CD4-positive, alpha-beta memory T cell (primary cell): ENCODE measurements at regions not wholly inside any gene's neighbourhood (a gene's known extent, or its start where the extent isn't known, plus 50 kb on each side); places are given as distances from the start of the nearest gene placed in this dataset.

Experiments used
- CTCF ChIA-PET: fragments of 350-600 bp; sonication (Branson Sonifier 250); formaldehyde crosslinking; loops from one replicate; lab custom pipeline; 2021; ENCODE audit warnings: inconsistent platforms; ENCODE audit not compliant: partially characterized antibody; lab: Charles Lee
- POLR2A ChIA-PET: fragments of 350-600 bp; sonication (Branson Sonifier 250); formaldehyde crosslinking; loops from one replicate; lab custom pipeline; 2021; ENCODE audit not compliant: partially characterized antibody; lab: Charles Lee
- DNase-seq, 5 donors: peaks; one replicate each; pipeline versions ENCODE4 v3.0.0 to v3.0.0-alpha.2; 2020 to 2022; ENCODE audit warnings: mixed read lengths in 1 of 5
- H3K27ac ChIP-seq: one replicate; pipeline ENCODE4 v1.7.0; 2013; ENCODE audit warnings: low read depth, low read length
- H3K27me3 ChIP-seq: 2 replicates; pipeline ENCODE4 v1.7.0; 2013; ENCODE audit warnings: mild to moderate bottlenecking, low read length, moderate library complexity; ENCODE audit not compliant: insufficient read depth
- H3K36me3 ChIP-seq: 2 replicates; pipeline ENCODE4 v1.7.0; 2013; ENCODE audit warnings: mild to moderate bottlenecking, low read length, moderate library complexity; ENCODE audit not compliant: insufficient read depth
- H3K4me1 ChIP-seq: 2 replicates; pipeline ENCODE4 v1.7.0; 2013; ENCODE audit warnings: mild to moderate bottlenecking, low read length, moderate library complexity; ENCODE audit not compliant: insufficient read depth
- H3K4me3 ChIP-seq, 2 donors: one replicate each; pipeline ENCODE4 v1.7.0; 2013; ENCODE audit warnings: low read length in 2 of 2, mild to moderate bottlenecking in 1 of 2
- H3K9me3 ChIP-seq, 2 donors: one replicate each; pipeline ENCODE4 v1.7.0; 2013; ENCODE audit warnings: low read length in 2 of 2, control low read depth in 1 of 2; ENCODE audit not compliant: control insufficient read depth in 1 of 2
- H3K27ac Mint-ChIP-seq, 7 donors: one replicate each; pipeline ENCODE4 v1.8.0; 2020 to 2021; ENCODE audit warnings: mixed read lengths in 7 of 7, mild to moderate bottlenecking in 6 of 7, inconsistent platforms in 3 of 7, moderate library complexity in 3 of 7
- H3K27me3 Mint-ChIP-seq, 2 donors: one replicate each; pipeline ENCODE4 v1.8.0; 2020 to 2021; ENCODE audit warnings: mixed read lengths in 2 of 2
- H3K36me3 Mint-ChIP-seq, 2 donors: one replicate each; pipeline ENCODE4 v1.8.0; 2020 to 2021; ENCODE audit warnings: mixed read lengths in 2 of 2, inconsistent platforms in 1 of 2, mild to moderate bottlenecking in 1 of 2
- H3K4me1 Mint-ChIP-seq, 4 donors: one replicate each; pipeline ENCODE4 v1.8.0; 2020 to 2021; ENCODE audit warnings: mixed read lengths in 4 of 4, mild to moderate bottlenecking in 1 of 4
- H3K4me3 Mint-ChIP-seq, 8 donors: one replicate each; pipeline ENCODE4 v1.8.0; 2020 to 2021; ENCODE audit warnings: mixed read lengths in 8 of 8, mild to moderate bottlenecking in 7 of 8, moderate library complexity in 6 of 8, inconsistent platforms in 3 of 8
- H3K9me3 Mint-ChIP-seq, 8 donors: one replicate each; pipeline ENCODE4 v1.8.0; 2020 to 2021; ENCODE audit warnings: mixed read lengths in 8 of 8, mild to moderate bottlenecking in 5 of 8, inconsistent platforms in 3 of 8, moderate library complexity in 1 of 8
- intact Hi-C: fragments of 100-400 bp; cut with micrococcal nuclease; formaldehyde crosslinking; loops from one replicate; pipeline ENCODE4 v1.15.1; 2023

DNA sequence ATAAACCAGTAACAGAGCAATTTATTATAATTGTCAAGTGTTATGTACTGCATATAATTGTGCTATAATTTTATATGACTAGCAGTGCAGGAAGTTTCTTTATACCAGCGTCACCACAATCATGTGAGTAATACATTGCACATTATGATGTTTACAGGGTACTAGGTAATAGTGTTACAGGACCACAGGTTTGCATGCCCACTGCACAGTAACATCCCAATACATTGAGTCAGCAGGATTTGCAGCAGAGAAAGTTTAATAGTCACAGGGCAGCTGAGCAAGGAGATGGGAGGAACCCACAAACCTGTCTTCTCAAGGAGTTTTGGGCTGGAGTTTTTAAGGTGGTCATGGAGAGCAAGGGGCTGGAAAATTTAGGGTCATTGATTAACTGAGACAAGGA, 1042.9 kb upstream of the ACVR2A start:
- H3K9me3 Mint-ChIP-seq: no peaks in the 10 kb centered on the region
- H3K27ac Mint-ChIP-seq: no peak overlapping the region
- no peaks in the 10 kb centered on the region for H3K4me1 ChIP-seq
- no peak overlapping the region for H3K27ac ChIP-seq
- H3K9me3 ChIP-seq: no peaks in the 10 kb centered on the region
- H3K36me3 ChIP-seq: no peaks in the 10 kb centered on the region
- no peak overlapping the region for H3K4me3 Mint-ChIP-seq
- no peaks in the 10 kb centered on the region for H3K36me3 Mint-ChIP-seq
- H3K4me1 Mint-ChIP-seq: peaks cover 0 to 5% (median 3%) of the 10 kb centered on the region in 4 donors
- DNase-seq: no peak
- no peaks in the 10 kb centered on the region for H3K27me3 ChIP-seq
- POLR2A ChIA-PET: no interaction called here
- CTCF ChIA-PET: no interaction called here
- H3K4me3 ChIP-seq: no peak overlapping the region
- intact Hi-C loops: no loop called here
- no peaks in the 10 kb centered on the region for H3K27me3 Mint-ChIP-seq

DNA sequence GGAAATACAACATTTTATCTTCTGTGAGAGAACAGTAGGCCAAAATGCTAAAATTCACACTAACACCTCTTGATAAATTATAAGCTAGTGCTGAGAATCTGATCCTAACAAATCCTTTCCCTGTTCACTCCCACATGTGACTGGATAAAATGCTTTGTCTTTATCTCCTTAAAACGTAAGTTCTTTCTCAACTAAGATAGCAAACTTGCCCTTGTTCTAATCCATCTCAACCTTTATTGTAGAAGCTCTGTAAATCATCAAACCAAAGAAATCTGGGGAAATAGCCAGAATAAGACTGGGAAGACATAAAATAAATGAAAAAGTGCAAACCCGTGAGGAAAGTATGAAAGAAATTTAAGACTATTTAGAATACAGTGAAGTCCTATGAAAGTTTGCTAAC, 1058.4 kb upstream of the ACVR2A start:
- H3K9me3 ChIP-seq: no peaks in the 10 kb centered on the region
- no peaks in the 10 kb centered on the region for H3K27me3 ChIP-seq
- H3K4me1 ChIP-seq: no peaks in the 10 kb centered on the region
- DNase-seq: no peak
- H3K36me3 ChIP-seq: no peaks in the 10 kb centered on the region
- intact Hi-C loops: no loop called here
- ChIA-PET POLR2A (no interaction called here), CTCF (no interaction called here)
- Mint-ChIP-seq H3K27me3 (peaks cover 0 to 3% of the 10 kb centered on the region in 2 donors), H3K27ac (no peak overlapping the region), H3K4me1 (no peaks in the 10 kb centered on the region), H3K36me3 (no peaks in the 10 kb centered on the region), H3K4me3 (no peak overlapping the region), H3K9me3 (peaks cover 0 to 21% (median 7%) of the 10 kb centered on the region in 8 donors)
- no peak overlapping the region for H3K27ac ChIP-seq
- no peak overlapping the region for H3K4me3 ChIP-seq

DNA sequence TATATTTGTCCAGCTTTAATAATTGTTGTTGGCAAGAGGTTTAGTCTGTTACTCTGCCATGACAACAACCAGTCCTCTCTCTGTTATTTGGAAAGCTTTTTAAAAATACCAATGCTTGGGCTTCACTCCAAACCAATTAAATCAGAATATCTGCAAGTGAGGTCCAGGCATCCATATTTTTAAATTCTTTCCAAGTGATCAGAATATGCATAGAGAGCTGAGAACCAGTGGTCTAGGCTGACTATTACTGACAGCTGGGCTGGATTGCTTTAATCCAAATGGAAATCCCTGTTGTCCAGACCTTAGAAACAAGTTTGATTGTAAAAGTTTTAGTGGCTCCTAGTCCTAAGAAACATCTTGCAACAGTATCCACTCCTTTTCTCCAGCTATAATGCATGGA, 1059.7 kb upstream of the ACVR2A start:
- no peak overlapping the region for H3K4me3 ChIP-seq
- CTCF ChIA-PET: no interaction called here
- no peaks in the 10 kb centered on the region for H3K27me3 ChIP-seq
- H3K27me3 Mint-ChIP-seq: peaks cover 0 to 3% of the 10 kb centered on the region in 2 donors
- H3K4me3 Mint-ChIP-seq: no peak overlapping the region
- H3K4me1 Mint-ChIP-seq: no peaks in the 10 kb centered on the region
- no peaks in the 10 kb centered on the region for H3K36me3 ChIP-seq
- intact Hi-C loops: no loop called here
- no peaks in the 10 kb centered on the region for H3K36me3 Mint-ChIP-seq
- no peak overlapping the region for H3K27ac Mint-ChIP-seq
- POLR2A ChIA-PET: no interaction called here
- no peak overlapping the region for H3K27ac ChIP-seq
- no peaks in the 10 kb centered on the region for H3K4me1 ChIP-seq
- DNase-seq: no peak
- H3K9me3 Mint-ChIP-seq: peaks cover 0 to 21% (median 9%) of the 10 kb centered on the region in 8 donors
- H3K9me3 ChIP-seq: no peaks in the 10 kb centered on the region

DNA sequence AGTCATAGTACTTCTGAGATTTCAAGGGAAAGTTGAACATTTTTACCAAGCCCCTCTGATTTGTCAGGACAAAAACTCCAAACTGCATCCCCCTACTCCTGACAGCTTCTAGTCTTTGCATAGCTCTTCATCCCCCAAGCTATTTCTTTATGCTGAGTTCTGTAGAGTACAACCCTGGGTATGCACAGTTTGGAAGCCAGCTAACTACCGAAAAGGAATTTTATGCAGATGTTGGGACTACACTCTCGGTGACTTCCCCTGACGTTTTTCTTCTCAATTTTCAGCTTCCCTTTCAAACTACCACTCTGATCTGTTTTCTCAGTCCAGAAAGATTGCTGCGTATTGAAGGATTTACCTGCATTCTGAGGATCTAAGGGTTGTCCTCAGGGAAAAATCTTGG, 1060.2 kb upstream of the ACVR2A start:
- intact Hi-C loops: no loop called here
- Mint-ChIP-seq H3K4me3 (peak overlapping the region in 1 of 8 donors; percentile 21), H3K36me3 (no peaks in the 10 kb centered on the region), H3K4me1 (no peaks in the 10 kb centered on the region), H3K27me3 (peaks cover 0 to 3% of the 10 kb centered on the region in 2 donors), H3K27ac (no peak overlapping the region), H3K9me3 (peaks cover 0 to 18% (median 9%) of the 10 kb centered on the region in 8 donors)
- POLR2A ChIA-PET: no interaction called here
- H3K27me3 ChIP-seq: no peaks in the 10 kb centered on the region
- no peak overlapping the region for H3K27ac ChIP-seq
- H3K36me3 ChIP-seq: no peaks in the 10 kb centered on the region
- no peak overlapping the region for H3K4me3 ChIP-seq
- CTCF ChIA-PET: no interaction called here
- no peaks in the 10 kb centered on the region for H3K9me3 ChIP-seq
- no peak for DNase-seq
- no peaks in the 10 kb centered on the region for H3K4me1 ChIP-seq

DNA sequence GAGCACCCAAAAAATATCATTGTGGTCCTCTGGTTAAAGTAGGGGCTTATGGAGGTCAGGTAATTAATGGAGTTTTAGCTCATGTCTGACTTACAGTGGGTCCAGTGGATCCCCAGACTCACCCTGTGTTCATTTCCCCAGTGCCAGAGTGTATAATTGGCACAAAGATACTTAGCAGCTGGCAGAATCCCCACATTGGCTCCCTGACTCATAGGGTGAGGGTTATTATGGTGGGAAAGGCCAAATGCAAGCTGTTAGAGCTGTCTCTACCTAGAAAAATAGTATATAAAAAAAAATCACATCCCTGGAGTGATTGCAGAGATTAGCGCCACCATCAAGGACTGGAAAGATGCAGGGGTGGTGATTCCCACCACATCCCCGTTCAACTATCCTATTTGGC, 1067.6 kb upstream of the ACVR2A start:
- no peak overlapping the region for H3K4me3 Mint-ChIP-seq
- DNase-seq: no peak
- Histone ChIP-seq H3K4me1 (no peaks in the 10 kb centered on the region), H3K27me3 (no peaks in the 10 kb centered on the region), H3K9me3 (no peaks in the 10 kb centered on the region), H3K27ac (no peak overlapping the region), H3K36me3 (no peaks in the 10 kb centered on the region), H3K4me3 (no peak overlapping the region)
- H3K9me3 Mint-ChIP-seq: peaks cover 0 to 3% (median 0%) of the 10 kb centered on the region in 8 donors
- no peak overlapping the region for H3K27ac Mint-ChIP-seq
- no peaks in the 10 kb centered on the region for H3K4me1 Mint-ChIP-seq
- POLR2A ChIA-PET: no interaction called here
- intact Hi-C loops: no loop called here
- H3K27me3 Mint-ChIP-seq: no peaks in the 10 kb centered on the region
- H3K36me3 Mint-ChIP-seq: no peaks in the 10 kb centered on the region
- CTCF ChIA-PET: no interaction called here

DNA sequence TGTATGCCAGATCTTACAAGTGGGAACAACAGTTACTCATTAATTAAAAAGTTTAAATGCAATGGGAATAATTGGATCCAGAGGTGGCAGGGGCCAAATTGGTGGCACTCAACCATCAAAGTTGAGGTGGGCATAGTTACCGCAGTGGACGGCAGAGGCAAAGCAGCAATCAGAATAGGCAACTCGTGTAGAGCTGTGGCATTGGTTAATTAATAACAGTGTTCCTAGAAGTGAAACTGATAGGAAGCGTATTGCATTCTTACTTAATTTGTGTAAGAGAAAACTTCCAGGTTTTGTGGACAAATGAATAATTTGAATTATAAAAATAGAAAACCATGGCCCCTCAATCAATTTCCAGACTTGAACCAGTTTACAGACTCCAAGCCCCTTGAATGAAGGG, 1068.2 kb upstream of the ACVR2A start:
- Histone ChIP-seq H3K36me3 (no peaks in the 10 kb centered on the region), H3K27ac (no peak overlapping the region), H3K4me3 (no peak overlapping the region), H3K27me3 (no peaks in the 10 kb centered on the region), H3K9me3 (no peaks in the 10 kb centered on the region), H3K4me1 (no peaks in the 10 kb centered on the region)
- H3K27ac Mint-ChIP-seq: no peak overlapping the region
- intact Hi-C loops: no loop called here
- H3K27me3 Mint-ChIP-seq: no peaks in the 10 kb centered on the region
- peaks cover 0 to 3% (median 0%) of the 10 kb centered on the region in 8 donors for H3K9me3 Mint-ChIP-seq
- H3K4me1 Mint-ChIP-seq: no peaks in the 10 kb centered on the region
- ChIA-PET POLR2A (no interaction called here), CTCF (no interaction called here)
- no peaks in the 10 kb centered on the region for H3K36me3 Mint-ChIP-seq
- H3K4me3 Mint-ChIP-seq: no peak overlapping the region
- no peak for DNase-seq

DNA sequence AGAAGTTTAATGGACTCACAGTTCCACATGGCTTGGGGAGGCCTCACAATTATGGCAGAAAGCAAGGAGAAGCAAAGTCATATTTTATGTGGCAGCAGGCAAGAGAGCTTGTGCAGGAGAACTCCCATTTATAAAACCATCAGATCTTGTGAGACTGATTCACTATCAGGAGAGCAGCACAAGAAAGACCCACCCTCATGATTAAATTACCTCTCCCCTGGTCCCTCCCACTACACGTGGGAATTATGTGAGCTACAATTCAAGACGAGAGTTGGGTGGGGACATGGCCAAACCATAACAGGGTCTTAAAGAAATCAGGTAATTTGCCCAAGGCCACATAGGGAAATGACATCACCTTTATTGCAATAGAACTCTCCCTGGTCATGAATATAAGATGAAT, 1073.3 kb upstream of the ACVR2A start:
- Histone ChIP-seq H3K27me3 (no peaks in the 10 kb centered on the region), H3K4me3 (no peak overlapping the region), H3K27ac (no peak overlapping the region), H3K36me3 (no peaks in the 10 kb centered on the region), H3K9me3 (no peaks in the 10 kb centered on the region), H3K4me1 (no peaks in the 10 kb centered on the region)
- Mint-ChIP-seq H3K27ac (no peak overlapping the region), H3K4me1 (no peaks in the 10 kb centered on the region), H3K36me3 (no peaks in the 10 kb centered on the region), H3K9me3 (no peaks in the 10 kb centered on the region), H3K27me3 (no peaks in the 10 kb centered on the region), H3K4me3 (no peak overlapping the region)
- ChIA-PET POLR2A (no interaction called here), CTCF (no interaction called here)
- intact Hi-C loops: no loop called here
- no peak for DNase-seq

DNA sequence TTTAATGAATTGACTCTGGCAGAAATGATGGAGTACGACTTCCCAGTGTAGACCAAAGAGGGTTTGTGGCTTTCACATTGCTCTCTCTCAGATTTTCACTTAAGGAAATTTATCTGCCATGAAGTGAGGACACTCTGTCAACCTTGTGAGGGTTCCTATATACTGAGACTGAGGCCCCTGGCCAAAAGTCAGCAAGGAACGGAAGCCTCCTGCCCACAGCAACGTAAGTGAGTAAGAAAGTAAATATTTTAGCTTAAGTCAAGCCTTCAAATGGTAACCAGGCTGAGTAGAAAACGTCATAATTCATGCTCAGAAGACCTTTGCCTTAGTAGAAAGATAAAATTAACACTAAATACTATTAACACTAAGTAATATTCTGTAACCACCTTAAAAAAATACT, 1080.5 kb upstream of the ACVR2A start:
- DNase-seq: no peak
- Histone ChIP-seq H3K9me3 (no peaks in the 10 kb centered on the region), H3K27me3 (no peaks in the 10 kb centered on the region), H3K27ac (no peak overlapping the region), H3K4me1 (no peaks in the 10 kb centered on the region), H3K36me3 (no peaks in the 10 kb centered on the region), H3K4me3 (no peak overlapping the region)
- no peak overlapping the region for H3K4me3 Mint-ChIP-seq
- ChIA-PET POLR2A (no interaction called here), CTCF (no interaction called here)
- H3K4me1 Mint-ChIP-seq: no peaks in the 10 kb centered on the region
- peaks cover 0 to 3% of the 10 kb centered on the region in 2 donors for H3K27me3 Mint-ChIP-seq
- H3K36me3 Mint-ChIP-seq: no peaks in the 10 kb centered on the region
- no peak overlapping the region for H3K27ac Mint-ChIP-seq
- peaks cover 0 to 5% (median 0%) of the 10 kb centered on the region in 8 donors for H3K9me3 Mint-ChIP-seq
- intact Hi-C loops: no loop called here
